Uterus (tissue), 3 donors: ENCODE measurements at regions not wholly inside any gene's neighbourhood (a gene's known extent, or its start where the extent isn't known, plus 50 kb on each side); places are given as distances from the start of the nearest gene placed in this dataset.
"Not testable (repeated sequence)": the region's sequence is repeated elsewhere in the genome, so short reads cannot be mapped to it uniquely, and the experiment has no call there.

ENCODE experiments used
- DNase-seq, 2 donors: peaks; one replicate each; pipeline ENCODE4 v3.0.0-alpha.2; 2019 to 2020
- H3K27ac ChIP-seq, 2 donors: fragments of 200-600 bp; sonication (generic); 1 replicate in 1 of 2; 2 replicates in 1 of 2; pipeline ENCODE4 v1.5.1; 2016 to 2018
- H3K27me3 ChIP-seq, 2 donors: fragments of 200-600 bp; sonication (generic); one replicate each; pipeline ENCODE4 v1.5.1; 2018 to 2019; ENCODE audit warnings: control low read depth in 1 of 2
- H3K36me3 ChIP-seq, 2 donors: fragments of 200-600 bp; sonication (generic); one replicate each; pipeline ENCODE4 v1.5.1; 2019; ENCODE audit warnings: control low read depth in 1 of 2
- H3K4me1 ChIP-seq, 2 donors: fragments of 200-600 bp; sonication (generic); one replicate each; pipeline ENCODE4 v1.5.1; 2018 to 2019; ENCODE audit warnings: control low read depth in 1 of 2
- H3K4me3 ChIP-seq, 2 donors: fragments of 200-600 bp; sonication (generic); 1 replicate in 1 of 2; 2 replicates in 1 of 2; pipeline ENCODE4 v1.5.1; 2018 to 2019; ENCODE audit warnings: mild to moderate bottlenecking in 1 of 2
- H3K9me3 ChIP-seq, 2 donors: fragments of 200-600 bp; sonication (generic); one replicate each; pipeline ENCODE4 v1.5.1; 2019; ENCODE audit warnings: control low read depth in 1 of 2
- POLR2A ChIP-seq, 2 donors: fragments of 450-650 bp; IDR thresholded peaks; one replicate each; pipeline ENCODE4 v1.6.1; 2016; ENCODE audit warnings: antibody characterized with exemption in 2 of 2, mild to moderate bottlenecking in 1 of 2, moderate library complexity in 1 of 2
- intact Hi-C: fragments of 100-400 bp; cut with DNase I; formaldehyde crosslinking; loops from one replicate; pipeline ENCODE4 v1.15.1; 2023; ENCODE audit warnings: low total_unique reads
- TF ChIP-seq, protein P1 (sequence below), 4 experiments: fragments of 200-600 bp in 2 of 4; fragments of 450-650 bp in 2 of 4; sonication (generic) in 2 of 4; IDR thresholded peaks; one replicate each; pipeline ENCODE4 v1.5.1; 2016 to 2019; ENCODE audit warnings: antibody characterized with exemption in 4 of 4, mild to moderate bottlenecking in 2 of 4, moderate library complexity in 1 of 4
- donor health status: DM: yes; HTN: yes; CAD: no.

GRCh38 chr5:38678076-38678475 is 121.6 kb upstream of the LIFR start:
- H3K4me1 ChIP-seq = no peaks in the 10 kb centered on the region
- no peak overlapping the region for H3K4me3 ChIP-seq
- no peaks in the 10 kb centered on the region for H3K36me3 ChIP-seq
- intact Hi-C loops = no loop called here
- no peaks in the 10 kb centered on the region for H3K27me3 ChIP-seq
- H3K9me3 ChIP-seq = no peaks in the 10 kb centered on the region
- no peak for DNase-seq
- no peak overlapping the region for H3K27ac ChIP-seq
- TF ChIP-seq POLR2A (IDR thresholded peaks at IDR 0.05) = no peak
- TF ChIP-seq, protein P1, sequence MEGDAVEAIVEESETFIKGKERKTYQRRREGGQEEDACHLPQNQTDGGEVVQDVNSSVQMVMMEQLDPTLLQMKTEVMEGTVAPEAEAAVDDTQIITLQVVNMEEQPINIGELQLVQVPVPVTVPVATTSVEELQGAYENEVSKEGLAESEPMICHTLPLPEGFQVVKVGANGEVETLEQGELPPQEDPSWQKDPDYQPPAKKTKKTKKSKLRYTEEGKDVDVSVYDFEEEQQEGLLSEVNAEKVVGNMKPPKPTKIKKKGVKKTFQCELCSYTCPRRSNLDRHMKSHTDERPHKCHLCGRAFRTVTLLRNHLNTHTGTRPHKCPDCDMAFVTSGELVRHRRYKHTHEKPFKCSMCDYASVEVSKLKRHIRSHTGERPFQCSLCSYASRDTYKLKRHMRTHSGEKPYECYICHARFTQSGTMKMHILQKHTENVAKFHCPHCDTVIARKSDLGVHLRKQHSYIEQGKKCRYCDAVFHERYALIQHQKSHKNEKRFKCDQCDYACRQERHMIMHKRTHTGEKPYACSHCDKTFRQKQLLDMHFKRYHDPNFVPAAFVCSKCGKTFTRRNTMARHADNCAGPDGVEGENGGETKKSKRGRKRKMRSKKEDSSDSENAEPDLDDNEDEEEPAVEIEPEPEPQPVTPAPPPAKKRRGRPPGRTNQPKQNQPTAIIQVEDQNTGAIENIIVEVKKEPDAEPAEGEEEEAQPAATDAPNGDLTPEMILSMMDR (IDR thresholded peaks at IDR 0.05) = no peak

DNA sequence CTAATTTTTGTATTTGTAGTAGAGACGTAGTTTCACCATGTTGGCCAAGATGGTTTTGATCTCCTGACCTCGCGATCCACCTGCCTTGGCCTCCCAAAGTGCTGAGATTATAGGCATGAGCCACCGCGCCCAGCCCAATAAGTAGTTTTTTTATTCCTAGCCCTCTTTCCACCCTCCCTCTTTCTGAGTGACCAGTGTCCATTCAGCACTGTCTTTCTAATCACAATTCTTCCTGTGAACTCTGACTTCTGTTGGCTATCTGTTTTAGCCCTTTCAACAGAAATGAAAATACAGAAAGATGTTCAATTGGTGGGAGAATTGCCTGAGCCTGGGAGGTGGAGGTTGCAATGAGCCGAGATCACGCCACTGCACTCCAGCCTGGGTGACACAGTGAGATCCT is 122.3 kb upstream of the LIFR start:
- not testable (repeated sequence) for H3K4me3 ChIP-seq

DNA sequence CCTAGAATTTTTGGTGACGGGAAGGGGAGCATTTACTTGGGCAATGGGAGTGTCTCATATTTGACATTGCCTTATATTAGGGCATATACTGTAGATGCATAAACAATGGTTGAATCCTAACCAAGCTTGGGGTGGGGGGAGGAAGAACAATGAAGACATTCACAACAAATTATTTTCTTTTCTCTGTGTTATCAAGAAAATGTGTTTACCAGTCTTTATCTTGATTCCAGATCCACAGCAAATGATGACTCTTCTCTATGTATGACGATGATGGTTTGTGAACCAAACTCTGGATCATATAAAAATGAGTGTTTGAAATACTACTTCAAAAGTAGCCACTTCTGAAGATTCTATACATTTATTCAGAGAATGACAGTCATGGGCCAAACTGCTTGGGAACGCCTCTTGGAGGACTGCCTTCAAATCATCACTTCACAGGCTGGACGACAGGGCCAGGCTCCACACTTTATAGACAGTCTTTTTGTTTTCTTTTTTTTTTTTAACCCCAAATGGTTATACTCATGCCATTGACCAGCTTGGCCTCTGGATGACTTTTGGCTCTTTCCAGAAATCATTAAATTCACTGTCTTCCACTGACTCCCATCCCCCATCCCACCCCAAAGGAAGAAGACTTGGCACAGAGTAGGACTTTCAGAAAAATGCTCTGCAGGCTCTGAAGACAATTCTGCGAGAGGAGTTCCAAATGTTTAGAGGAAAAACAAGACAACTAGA is 123.8 kb upstream of the LIFR start:
- intact Hi-C loops = no loop called here
- no peak for TF ChIP-seq POLR2A (IDR thresholded peaks at IDR 0.05)
- TF ChIP-seq, protein P1 (IDR thresholded peaks at IDR 0.05) = no peak
- Histone ChIP-seq H3K4me1 (no peaks in the 10 kb centered on the region), H3K36me3 (no peaks in the 10 kb centered on the region), H3K27me3 (no peaks in the 10 kb centered on the region), H3K9me3 (no peaks in the 10 kb centered on the region), H3K4me3 (no peak overlapping the region), H3K27ac (no peak overlapping the region)
- no peak for DNase-seq

More for the DNA sequence above, 122.3 kb upstream of the LIFR start:
- intact Hi-C loops, H3K27ac ChIP-seq, DNase-seq, H3K27me3 ChIP-seq, H3K9me3 ChIP-seq, H3K4me1 ChIP-seq, H3K36me3 ChIP-seq: not testable (repeated sequence)

DNA sequence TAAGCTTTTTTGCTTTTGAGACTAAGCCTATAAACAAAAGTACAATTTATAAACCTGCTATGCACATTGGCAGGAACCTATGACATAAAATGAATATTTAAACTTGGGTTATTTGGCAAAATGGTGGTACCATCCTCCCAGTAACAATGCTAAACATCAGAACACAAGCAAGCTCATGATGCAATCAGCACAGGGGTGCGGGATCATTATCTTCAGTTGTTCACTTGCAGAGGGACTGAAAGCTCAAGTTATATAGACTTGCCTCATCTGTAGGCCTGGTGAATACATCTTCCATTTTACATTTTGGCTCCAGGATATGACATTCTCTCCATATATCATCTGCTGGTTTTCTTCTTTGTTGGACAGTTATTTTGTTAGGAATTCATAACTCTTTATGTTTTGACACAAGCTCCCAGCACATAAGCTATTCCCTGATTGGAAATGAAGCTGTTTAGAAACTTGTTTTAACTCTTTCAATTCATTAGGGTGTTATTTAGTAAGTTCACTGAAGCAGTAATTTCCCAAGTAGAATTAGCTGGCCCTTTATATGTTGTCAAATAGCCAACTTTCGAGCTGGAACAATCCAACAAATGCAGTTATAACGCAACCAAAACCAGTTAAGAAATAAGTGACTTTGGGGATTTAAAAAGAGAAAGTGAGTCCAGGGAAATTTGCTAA is 124.7 kb upstream of the LIFR start:
- Histone ChIP-seq H3K9me3 (no peaks in the 10 kb centered on the region), H3K27ac (no peak overlapping the region)
- TF ChIP-seq, protein P1 (IDR thresholded peaks at IDR 0.05) = no peak
- no peak for TF ChIP-seq POLR2A (IDR thresholded peaks at IDR 0.05)

GRCh38 chr5:38681966-38682365 is 125.5 kb upstream of the LIFR start:
- intact Hi-C loops = no loop called here
- no peak for TF ChIP-seq POLR2A (IDR thresholded peaks at IDR 0.05)
- TF ChIP-seq, protein P1 (IDR thresholded peaks at IDR 0.05) = no peak
- Histone ChIP-seq H3K4me1 (no peaks in the 10 kb centered on the region), H3K4me3 (no peak overlapping the region), H3K27ac (no peak overlapping the region), H3K9me3 (no peaks in the 10 kb centered on the region), H3K27me3 (no peaks in the 10 kb centered on the region), H3K36me3 (no peaks in the 10 kb centered on the region)
- no peak for DNase-seq

More for the DNA sequence above, 124.7 kb upstream of the LIFR start:
- intact Hi-C loops = no loop called here
- H3K36me3 ChIP-seq = no peaks in the 10 kb centered on the region
- DNase-seq = no peak
- no peak overlapping the region for H3K4me3 ChIP-seq
- no peaks in the 10 kb centered on the region for H3K4me1 ChIP-seq
- no peaks in the 10 kb centered on the region for H3K27me3 ChIP-seq
